ENCODE measurements at regions not wholly inside any gene's neighbourhood (a gene's known extent, or its start where the extent isn't known, plus 50 kb on each side); places are given as distances from the start of the nearest gene placed in this dataset.
A peak's percentile ranks its signal among the peaks of the same experiment; 100 is the strongest.
"Not testable (repeated sequence)": the region's sequence is repeated elsewhere in the genome, so short reads cannot be mapped to it uniquely, and the experiment has no call there.

GRCh38 chr7:56821561-56821960 lies 310.7 kb downstream of the ZNF479 start:
- H3K27ac ChIP-seq (ENCODE audit: low read depth in 1 of 2, low read length in 2 of 2); H3K4me3 ChIP-seq (ENCODE audit: low read length in 2 of 2); H3K27me3 ChIP-seq (ENCODE audit: control insufficient read depth in 1 of 2, insufficient read depth in 2 of 2, low read length in 1 of 2); ATAC-seq (ENCODE audit: low FRiP score); intact Hi-C loops (cut with DNase I); H3K9me3 ChIP-seq (ENCODE audit: control insufficient read depth, low read length); H3K36me3 ChIP-seq (ENCODE audit: control insufficient read depth in 1 of 2, insufficient read depth in 2 of 2, low read length in 1 of 2); H3K4me1 ChIP-seq (ENCODE audit: control insufficient read depth in 1 of 2, insufficient read depth in 2 of 2, low read length in 2 of 2): not testable (repeated sequence)
- DNase-seq: peak in 1 of 2 donors; percentile 45
- WGBS, 2 donors: 92 to 94% methylated on average over 8 to 16 of the region's 20 CpGs

GRCh38 chr7:56818261-56818660 lies 314.0 kb downstream of the ZNF479 start:
- H3K4me3 ChIP-seq (ENCODE audit: low read length in 2 of 2); H3K27me3 ChIP-seq (ENCODE audit: control insufficient read depth in 1 of 2, insufficient read depth in 2 of 2, low read length in 1 of 2); H3K36me3 ChIP-seq (ENCODE audit: control insufficient read depth in 1 of 2, insufficient read depth in 2 of 2, low read length in 1 of 2); ATAC-seq (ENCODE audit: low FRiP score); DNase-seq; H3K4me1 ChIP-seq (ENCODE audit: control insufficient read depth in 1 of 2, insufficient read depth in 2 of 2, low read length in 2 of 2); H3K27ac ChIP-seq (ENCODE audit: low read depth in 1 of 2, low read length in 2 of 2); H3K9me3 ChIP-seq (ENCODE audit: control insufficient read depth, low read length); intact Hi-C loops (cut with DNase I): not testable (repeated sequence)
- 92 to 95% methylated on average over 14 to 15 of the region's 22 CpGs for WGBS, 2 donors

GRCh38 chr7:56814911-56815310 lies 317.3 kb downstream of the ZNF479 start:
- intact Hi-C loops (cut with DNase I): not testable (repeated sequence)

GRCh38 chr7:56814390-56814789 lies 317.8 kb downstream of the ZNF479 start:
- H3K9me3 ChIP-seq (ENCODE audit: control insufficient read depth, low read length); H3K4me3 ChIP-seq (ENCODE audit: low read length in 2 of 2); H3K27ac ChIP-seq (ENCODE audit: low read depth in 1 of 2, low read length in 2 of 2); H3K27me3 ChIP-seq (ENCODE audit: control insufficient read depth in 1 of 2, insufficient read depth in 2 of 2, low read length in 1 of 2); ATAC-seq (ENCODE audit: low FRiP score); H3K4me1 ChIP-seq (ENCODE audit: control insufficient read depth in 1 of 2, insufficient read depth in 2 of 2, low read length in 2 of 2); intact Hi-C loops (cut with DNase I); H3K36me3 ChIP-seq (ENCODE audit: control insufficient read depth in 1 of 2, insufficient read depth in 2 of 2, low read length in 1 of 2); DNase-seq: not testable (repeated sequence)
- WGBS, 2 donors: 88 to 97% methylated on average over 7 to 15 of the region's 24 CpGs

More at GRCh38 chr7:56814911-56815310, 317.3 kb downstream of the ZNF479 start:
- not testable (repeated sequence) for H3K36me3 ChIP-seq (ENCODE audit: control insufficient read depth in 1 of 2, insufficient read depth in 2 of 2, low read length in 1 of 2); H3K9me3 ChIP-seq (ENCODE audit: control insufficient read depth, low read length); DNase-seq; H3K27me3 ChIP-seq (ENCODE audit: control insufficient read depth in 1 of 2, insufficient read depth in 2 of 2, low read length in 1 of 2); ATAC-seq (ENCODE audit: low FRiP score); H3K4me3 ChIP-seq (ENCODE audit: low read length in 2 of 2); H3K4me1 ChIP-seq (ENCODE audit: control insufficient read depth in 1 of 2, insufficient read depth in 2 of 2, low read length in 2 of 2); H3K27ac ChIP-seq (ENCODE audit: low read depth in 1 of 2, low read length in 2 of 2)
- WGBS, 2 donors: 94 to 95% methylated on average over 17 to 19 of the region's 21 CpGs

- H3K36me3 ChIP-seq (ENCODE audit: control insufficient read depth in 1 of 2, insufficient read depth in 2 of 2, low read length in 1 of 2); H3K4me3 ChIP-seq (ENCODE audit: low read length in 2 of 2); ATAC-seq (ENCODE audit: low FRiP score); H3K27me3 ChIP-seq (ENCODE audit: control insufficient read depth in 1 of 2, insufficient read depth in 2 of 2, low read length in 1 of 2); DNase-seq; H3K27ac ChIP-seq (ENCODE audit: low read depth in 1 of 2, low read length in 2 of 2); H3K4me1 ChIP-seq (ENCODE audit: control insufficient read depth in 1 of 2, insufficient read depth in 2 of 2, low read length in 2 of 2); H3K9me3 ChIP-seq (ENCODE audit: control insufficient read depth, low read length); intact Hi-C loops (cut with DNase I): not testable (repeated sequence)
- WGBS, 2 donors: 88 to 89% methylated on average over 4 of the region's 19 CpGs
These were observed 318.3 kb downstream of the ZNF479 start for GRCh38 chr7:56813975-56814374.

- H3K27ac ChIP-seq (ENCODE audit: low read depth in 1 of 2, low read length in 2 of 2); ATAC-seq (ENCODE audit: low FRiP score); H3K4me1 ChIP-seq (ENCODE audit: control insufficient read depth in 1 of 2, insufficient read depth in 2 of 2, low read length in 2 of 2); H3K36me3 ChIP-seq (ENCODE audit: control insufficient read depth in 1 of 2, insufficient read depth in 2 of 2, low read length in 1 of 2); DNase-seq; H3K9me3 ChIP-seq (ENCODE audit: control insufficient read depth, low read length); H3K27me3 ChIP-seq (ENCODE audit: control insufficient read depth in 1 of 2, insufficient read depth in 2 of 2, low read length in 1 of 2); H3K4me3 ChIP-seq (ENCODE audit: low read length in 2 of 2); intact Hi-C loops (cut with DNase I): not testable (repeated sequence)
- 87 to 89% methylated on average over 19 to 20 of the region's 20 CpGs for WGBS, 2 donors
These were observed 320.6 kb downstream of the ZNF479 start for GRCh38 chr7:56811516-56812070.

- ATAC-seq (ENCODE audit: low FRiP score) (no peak), DNase-seq (no peak)
- intact Hi-C loops (cut with DNase I): no loop called here
- Histone ChIP-seq H3K36me3 (ENCODE audit: control insufficient read depth in 1 of 2, insufficient read depth in 2 of 2, low read length in 1 of 2) (no peaks in the 10 kb centered on the region), H3K27ac (ENCODE audit: low read depth in 1 of 2, low read length in 2 of 2) (no peak overlapping the region), H3K4me1 (ENCODE audit: control insufficient read depth in 1 of 2, insufficient read depth in 2 of 2, low read length in 2 of 2) (no peaks in the 10 kb centered on the region), H3K27me3 (ENCODE audit: control insufficient read depth in 1 of 2, insufficient read depth in 2 of 2, low read length in 1 of 2) (no peaks in the 10 kb centered on the region), H3K4me3 (ENCODE audit: low read length in 2 of 2) (no peak overlapping the region), H3K9me3 (ENCODE audit: control insufficient read depth, low read length) (peaks cover 2% of the 10 kb centered on the region)
- WGBS, 2 donors: 89 to 92% methylated on average over 14 of the region's 14 CpGs
These were observed 321.2 kb downstream of the ZNF479 start for GRCh38 chr7:56811081-56811480.

- Histone ChIP-seq H3K4me1 (ENCODE audit: control insufficient read depth in 1 of 2, insufficient read depth in 2 of 2, low read length in 2 of 2) (no peaks in the 10 kb centered on the region), H3K27me3 (ENCODE audit: control insufficient read depth in 1 of 2, insufficient read depth in 2 of 2, low read length in 1 of 2) (no peaks in the 10 kb centered on the region), H3K27ac (ENCODE audit: low read depth in 1 of 2, low read length in 2 of 2) (no peak overlapping the region), H3K9me3 (ENCODE audit: control insufficient read depth, low read length) (peaks cover 2% of the 10 kb centered on the region), H3K4me3 (ENCODE audit: low read length in 2 of 2) (no peak overlapping the region), H3K36me3 (ENCODE audit: control insufficient read depth in 1 of 2, insufficient read depth in 2 of 2, low read length in 1 of 2) (no peaks in the 10 kb centered on the region)
- no peak for ATAC-seq (ENCODE audit: low FRiP score)
- intact Hi-C loops (cut with DNase I): no loop called here
- WGBS, 2 donors: 89 to 92% methylated on average over 15 of the region's 15 CpGs
- DNase-seq: no peak
These were observed 321.8 kb downstream of the ZNF479 start for GRCh38 chr7:56810466-56810865.

- H3K27me3 ChIP-seq (ENCODE audit: control insufficient read depth in 1 of 2, insufficient read depth in 2 of 2, low read length in 1 of 2); intact Hi-C loops (cut with DNase I); H3K36me3 ChIP-seq (ENCODE audit: control insufficient read depth in 1 of 2, insufficient read depth in 2 of 2, low read length in 1 of 2); H3K9me3 ChIP-seq (ENCODE audit: control insufficient read depth, low read length); ATAC-seq (ENCODE audit: low FRiP score); H3K4me1 ChIP-seq (ENCODE audit: control insufficient read depth in 1 of 2, insufficient read depth in 2 of 2, low read length in 2 of 2); DNase-seq; H3K4me3 ChIP-seq (ENCODE audit: low read length in 2 of 2); H3K27ac ChIP-seq (ENCODE audit: low read depth in 1 of 2, low read length in 2 of 2): not testable (repeated sequence)
- WGBS, 2 donors: 88 to 90% methylated on average over 18 to 19 of the region's 19 CpGs
These were observed 322.5 kb downstream of the ZNF479 start for GRCh38 chr7:56809734-56810133.
